B cell (primary cell): ENCODE measurements at regions not wholly inside any gene's neighbourhood (a gene's known extent, or its start where the extent isn't known, plus 50 kb on each side); places are given as distances from the start of the nearest gene placed in this dataset.

Source experiments
- CTCF ChIP-seq: fragments of 200-600 bp; IDR thresholded peaks from one replicate; pipeline ENCODE4 v1.8.0; 2022; ENCODE audit warnings: antibody characterized with exemption, mild to moderate bottlenecking
- EZH2 ChIP-seq: IDR thresholded peaks from 2 replicates; pipeline ENCODE4 v1.6.1; 2012; ENCODE audit warnings: borderline replicate concordance, low read depth, mild to moderate bottlenecking, moderate library complexity, low read length; ENCODE audit not compliant: insufficient read depth, poor library complexity, severe bottlenecking

GRCh38 chr11:114848027-114848426 is 169.7 kb downstream of the NXPE2 start:
- TF ChIP-seq CTCF (no peak), EZH2 (no peak)
